GM10266 (cell line): ENCODE measurements at regions not wholly inside any gene's neighbourhood (a gene's known extent, or its start where the extent isn't known, plus 50 kb on each side); places are given as distances from the start of the nearest gene placed in this dataset.

Experiments
- DNase-seq: peaks from one replicate; pipeline ENCODE4 v3.0.0; 2012; ENCODE audit errors: extremely low spot score
- CTCF ChIP-seq: IDR thresholded peaks from 2 replicates; pipeline ENCODE4 v1.5.1; 2012; ENCODE audit warnings: mild to moderate bottlenecking, low read depth; ENCODE audit not compliant: control insufficient read depth, insufficient read depth; ENCODE audit errors: missing control alignments

DNA sequence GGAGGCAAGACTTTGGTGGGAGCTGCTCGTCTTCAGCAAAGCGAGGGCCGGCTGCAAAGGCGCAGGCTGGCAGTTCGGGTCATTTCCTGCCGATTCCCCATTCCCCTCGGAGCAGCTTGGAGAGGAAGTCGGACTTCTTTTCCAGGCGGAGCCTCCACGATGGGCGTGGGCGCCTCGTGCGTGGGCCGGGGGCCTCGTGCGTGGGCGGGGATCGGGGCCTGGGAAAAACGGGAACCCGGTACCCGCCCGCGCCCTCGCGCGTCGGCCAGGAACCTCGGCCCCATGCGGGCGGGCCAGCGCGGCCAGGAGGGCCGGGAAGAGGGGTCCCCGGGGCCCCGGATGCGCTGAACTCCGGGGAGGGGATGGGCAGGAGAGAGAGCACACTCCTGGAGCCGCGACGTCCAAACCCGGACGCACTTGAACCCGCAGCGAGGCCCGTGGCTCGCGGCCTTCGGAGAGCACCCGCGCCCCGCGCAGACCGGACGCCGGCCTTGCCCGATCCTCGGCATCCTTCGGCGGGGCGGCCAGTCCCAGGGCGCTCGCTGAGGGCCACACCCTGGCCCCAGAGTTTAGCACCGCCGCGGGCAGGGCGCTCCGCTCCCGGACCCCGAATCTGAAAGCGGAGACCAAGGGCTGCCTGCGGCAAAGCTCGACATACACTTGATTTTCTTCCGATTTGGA is 368.4 kb downstream of the MTX2 start:
- peak; percentile 64 for DNase-seq
- no peak for TF ChIP-seq CTCF

- peak; percentile 80 for TF ChIP-seq CTCF
- peak; percentile 86 for DNase-seq
Observed at GRCh38 chr2:176638167-176639015, 369.1 kb downstream of the MTX2 start.

DNA sequence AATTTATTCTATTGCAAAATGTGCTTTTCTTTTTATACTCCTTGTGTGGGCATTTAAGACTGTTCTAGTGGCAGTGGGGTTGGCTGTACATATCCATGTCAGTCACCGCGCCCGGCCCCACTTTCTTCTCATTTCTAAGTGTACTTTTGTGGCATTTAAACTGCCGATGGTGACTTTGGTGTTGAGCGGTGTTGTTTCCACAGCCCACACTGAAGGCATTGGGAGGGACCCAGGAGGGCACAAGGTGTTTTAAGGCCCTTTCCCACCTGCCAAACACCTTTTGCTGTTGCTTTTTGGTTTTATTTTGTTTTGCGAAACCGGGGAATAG is 369.7 kb downstream of the MTX2 start:
- no peak for TF ChIP-seq CTCF
- no peak for DNase-seq

DNA sequence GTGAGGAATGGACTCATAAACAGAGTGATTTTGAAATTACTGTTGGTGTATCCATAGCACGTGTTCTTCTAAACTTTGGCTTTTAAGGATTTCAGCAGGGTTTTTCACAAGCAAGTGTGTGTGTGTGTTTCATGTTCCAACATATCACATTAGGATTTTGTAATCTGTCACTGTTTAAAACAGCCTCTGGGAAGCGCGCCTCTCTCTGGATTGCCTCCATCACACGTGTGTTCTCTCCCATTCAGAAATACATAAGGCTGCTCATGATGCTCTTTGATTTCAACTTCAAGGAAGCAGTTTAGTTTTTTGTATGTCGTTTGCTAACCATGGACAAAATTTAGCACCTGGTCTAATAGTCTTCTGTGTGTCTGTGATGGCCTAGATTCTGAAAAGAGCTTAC is 370.4 kb downstream of the MTX2 start:
- DNase-seq = no peak
- TF ChIP-seq CTCF = no peak

- no peak for TF ChIP-seq CTCF
- no peak for DNase-seq
Observed at GRCh38 chr2:176641436-176641835, 372.2 kb downstream of the MTX2 start.

- TF ChIP-seq CTCF = no peak
- DNase-seq = peak; percentile 44
Observed at GRCh38 chr2:176642074-176642473, 372.8 kb downstream of the MTX2 start.

GRCh38 chr2:176643646-176644045 is 374.4 kb downstream of the MTX2 start:
- no peak for DNase-seq
- TF ChIP-seq CTCF = no peak
